CMK (cell line): ENCODE measurements at regions not wholly inside any gene's neighbourhood (a gene's known extent, or its start where the extent isn't known, plus 50 kb on each side); places are given as distances from the start of the nearest gene placed in this dataset.

ENCODE experiments used
- DNase-seq: peaks from one replicate; pipeline ENCODE4 v3.0.0-alpha.2; 2010; ENCODE audit warnings: low read depth

DNA sequence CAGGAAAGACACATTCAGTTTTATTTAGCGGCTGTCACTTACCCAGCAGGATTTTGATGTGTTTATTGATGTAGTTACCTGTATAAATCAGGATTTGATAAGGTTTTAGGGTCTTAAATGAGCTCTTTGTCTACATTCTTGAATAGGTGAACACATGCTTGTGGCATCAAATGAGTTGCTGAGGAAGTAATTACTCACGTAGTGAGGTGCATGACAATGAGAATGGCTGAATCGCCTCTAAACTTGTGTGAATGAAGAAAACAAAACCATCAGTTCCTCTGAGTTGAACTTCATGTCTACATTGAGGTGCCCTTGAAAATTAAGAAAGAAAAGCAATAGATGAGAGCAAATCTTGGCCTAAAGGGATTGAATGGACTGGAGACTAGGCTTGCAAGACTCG lies 245.6 kb upstream of the SATB1 start:
- DNase-seq: no peak

- no peak for DNase-seq
Observed at GRCh38 chr3:18669374-18669773, 244.2 kb upstream of the SATB1 start.

- no peak for DNase-seq
Observed at GRCh38 chr3:18667552-18667951, 242.4 kb upstream of the SATB1 start.

DNA sequence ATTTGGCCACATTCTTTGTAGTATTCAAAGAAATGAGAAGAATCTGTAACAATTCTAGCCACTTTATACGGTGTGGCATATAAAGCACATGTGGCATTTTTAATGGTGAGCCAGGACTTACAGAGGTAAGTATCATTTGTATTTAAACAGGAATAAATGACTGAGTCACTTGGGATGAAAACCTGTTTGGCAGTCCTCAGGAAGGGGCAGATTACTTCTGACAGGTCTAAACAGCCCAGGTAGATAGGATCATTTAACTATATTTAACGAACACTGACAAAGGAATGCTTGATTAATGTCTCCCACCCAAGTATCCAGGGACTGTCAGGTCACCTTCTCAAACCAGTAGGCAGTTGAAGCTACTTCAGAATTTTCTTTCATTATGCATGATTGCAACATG lies 241.5 kb upstream of the SATB1 start:
- no peak for DNase-seq

DNA sequence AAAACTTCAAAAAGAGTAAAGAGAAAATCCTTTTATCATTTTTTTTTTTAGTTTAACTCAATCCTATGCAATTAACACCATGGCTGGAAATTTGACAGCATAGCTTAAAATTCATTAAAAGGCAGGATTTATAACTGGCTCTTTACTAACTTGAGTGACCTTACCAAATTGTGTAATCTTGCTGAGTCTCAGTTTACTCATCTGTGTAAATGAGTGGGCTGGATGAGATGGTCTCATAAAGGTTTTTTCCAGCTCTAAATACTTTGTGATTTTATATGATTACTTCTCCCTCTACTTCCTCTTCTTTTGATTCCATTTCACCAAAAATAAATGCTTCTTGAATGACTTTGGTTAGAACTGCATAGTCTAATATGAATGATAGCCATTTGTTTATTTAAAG lies 234.9 kb upstream of the SATB1 start:
- no peak for DNase-seq

GRCh38 chr3:18657858-18658820 lies 233.0 kb upstream of the SATB1 start:
- DNase-seq: no peak

DNA sequence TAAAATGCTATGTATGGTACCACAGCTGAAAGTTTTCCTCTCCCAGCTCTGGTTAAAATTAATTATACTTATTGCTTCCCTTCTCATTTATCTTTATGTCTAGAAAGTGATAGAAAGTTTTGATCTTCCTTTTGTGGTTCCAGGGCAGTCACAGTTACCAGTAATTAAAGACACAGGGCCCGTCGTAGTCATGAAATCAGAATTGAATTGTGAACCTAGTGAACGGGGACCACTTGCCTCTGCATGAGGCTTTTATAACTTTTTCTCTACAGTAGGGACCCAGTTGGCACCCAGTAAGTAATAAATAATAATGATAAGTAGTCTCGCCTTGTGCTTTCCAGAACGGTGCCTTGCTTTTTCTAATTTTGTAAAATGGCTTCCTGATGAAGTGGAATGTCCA lies 231.7 kb upstream of the SATB1 start:
- DNase-seq: no peak

DNA sequence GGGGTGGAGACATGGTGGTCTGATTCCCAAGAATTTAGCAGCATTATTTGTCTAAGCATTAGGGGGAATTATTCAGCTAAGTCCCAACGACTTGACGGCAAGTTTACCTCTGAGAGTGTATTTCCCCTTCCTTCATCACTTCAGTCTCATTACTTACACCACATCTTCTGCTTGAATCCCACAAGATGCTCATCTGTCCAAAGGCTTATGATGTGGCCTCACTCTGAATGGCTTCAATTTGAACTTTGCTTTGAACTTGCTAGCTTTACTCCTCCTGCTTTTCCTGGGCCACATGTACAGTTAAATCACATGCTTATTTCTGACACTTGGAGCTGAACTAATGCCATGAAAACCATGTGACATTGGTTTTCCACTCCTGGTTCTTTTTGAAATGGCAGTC lies 231.3 kb upstream of the SATB1 start:
- DNase-seq: no peak

- no peak for DNase-seq
Observed at GRCh38 chr3:18655827-18656226, 230.7 kb upstream of the SATB1 start.

GRCh38 chr3:18652781-18653180 lies 227.6 kb upstream of the SATB1 start:
- DNase-seq: no peak

- no peak for DNase-seq
Observed at GRCh38 chr3:18650731-18651130, 225.6 kb upstream of the SATB1 start.

DNA sequence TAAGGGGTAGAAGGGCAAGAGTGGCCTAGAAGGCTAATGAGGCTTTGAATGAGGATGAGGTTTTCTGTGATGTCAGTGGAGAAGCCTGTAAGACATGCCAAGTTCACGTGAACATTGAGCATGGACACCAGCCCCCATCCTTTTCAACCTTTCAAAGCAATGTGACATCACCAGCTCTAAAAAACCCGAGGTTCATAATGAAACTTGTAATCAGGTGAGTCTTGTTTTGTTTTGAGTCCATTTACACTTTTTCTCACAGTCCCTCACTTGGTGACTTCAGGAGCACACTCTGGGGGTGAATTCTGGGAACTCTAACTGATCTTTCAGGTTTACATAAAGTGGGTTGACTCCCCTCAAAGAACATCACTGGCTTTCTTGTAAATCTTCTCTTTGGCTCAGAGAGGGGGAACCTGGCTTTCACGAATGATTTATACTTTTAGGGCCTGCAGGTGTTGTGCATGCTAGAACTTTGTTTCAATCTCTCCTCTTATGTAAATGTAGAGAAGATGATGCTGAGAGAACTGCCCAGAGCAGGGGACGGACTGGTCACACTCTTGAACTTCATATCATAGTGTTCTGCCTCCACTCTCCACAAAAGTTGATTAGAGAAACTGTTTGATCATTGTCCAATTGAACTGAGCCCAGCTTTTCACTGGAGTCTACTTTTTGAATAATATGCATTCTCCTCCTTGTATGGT lies 224.7 kb upstream of the SATB1 start:
- no peak for DNase-seq

DNA sequence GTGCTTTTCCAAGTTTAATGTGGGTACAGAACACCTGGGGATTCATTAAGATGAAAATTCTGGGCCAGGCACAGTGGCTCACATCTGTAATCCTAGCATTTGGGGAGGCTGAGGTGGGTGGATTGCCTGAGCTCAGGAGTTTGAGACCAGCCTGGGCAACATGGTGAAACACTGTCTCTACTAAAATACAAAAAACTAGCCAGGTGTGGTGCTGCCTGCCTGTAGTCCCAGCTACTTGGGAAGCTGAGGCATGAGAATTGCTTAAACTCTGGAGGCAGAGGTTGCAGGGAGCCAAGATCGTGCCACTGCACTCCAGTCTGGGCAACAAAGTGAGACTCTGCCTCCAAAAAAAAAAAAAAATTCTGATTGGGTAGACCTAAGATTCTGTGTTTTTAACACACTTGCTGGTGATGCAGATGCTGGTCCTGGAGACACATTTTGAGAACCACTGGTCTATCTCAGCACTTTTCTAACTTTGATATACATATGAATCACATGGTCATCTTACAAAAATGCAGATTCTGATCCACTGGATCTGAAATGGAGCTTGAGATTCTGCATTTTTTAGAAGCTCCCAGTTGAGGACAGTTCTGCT lies 223.8 kb upstream of the SATB1 start:
- no peak for DNase-seq

DNA sequence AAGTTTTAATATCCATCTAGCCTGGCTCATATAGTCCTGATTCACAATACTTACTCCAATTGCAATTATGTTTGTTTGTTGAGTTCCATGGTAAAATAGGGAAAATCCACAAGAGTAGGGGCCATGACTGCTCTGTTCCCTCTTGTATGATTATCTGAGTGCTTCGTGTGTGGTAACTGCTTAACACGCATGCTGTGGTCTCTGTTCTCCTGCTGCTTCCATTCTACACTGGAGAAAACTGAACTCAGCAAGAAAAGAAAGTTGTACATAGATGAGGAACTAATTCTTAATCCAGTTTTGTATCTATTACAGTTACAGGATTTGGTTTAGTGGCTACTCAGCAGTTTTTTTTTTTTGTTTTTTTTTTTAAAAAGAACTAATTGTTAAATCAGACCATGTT lies 223.0 kb upstream of the SATB1 start:
- DNase-seq: no peak

GRCh38 chr3:18645619-18646018 lies 220.5 kb upstream of the SATB1 start:
- DNase-seq: no peak

DNA sequence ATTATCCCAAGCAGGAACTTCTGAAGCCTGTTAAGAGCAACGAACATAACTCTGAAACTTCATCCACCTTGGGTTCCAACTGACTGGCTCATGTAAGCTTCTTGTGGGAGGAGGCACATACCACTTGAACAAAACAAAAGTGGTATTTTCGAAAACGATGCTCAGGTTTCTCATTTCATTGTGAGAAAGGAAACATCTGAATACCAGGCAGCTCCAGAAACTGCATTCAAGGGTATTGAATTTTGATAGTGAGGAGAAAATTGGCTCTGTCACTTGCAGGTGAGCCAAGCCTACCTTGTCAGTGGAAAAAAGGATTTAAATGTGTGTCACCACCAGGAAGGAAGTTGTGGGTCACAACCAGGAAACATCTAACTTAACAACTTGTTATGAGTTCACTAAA lies 218.1 kb upstream of the SATB1 start:
- no peak for DNase-seq

DNA sequence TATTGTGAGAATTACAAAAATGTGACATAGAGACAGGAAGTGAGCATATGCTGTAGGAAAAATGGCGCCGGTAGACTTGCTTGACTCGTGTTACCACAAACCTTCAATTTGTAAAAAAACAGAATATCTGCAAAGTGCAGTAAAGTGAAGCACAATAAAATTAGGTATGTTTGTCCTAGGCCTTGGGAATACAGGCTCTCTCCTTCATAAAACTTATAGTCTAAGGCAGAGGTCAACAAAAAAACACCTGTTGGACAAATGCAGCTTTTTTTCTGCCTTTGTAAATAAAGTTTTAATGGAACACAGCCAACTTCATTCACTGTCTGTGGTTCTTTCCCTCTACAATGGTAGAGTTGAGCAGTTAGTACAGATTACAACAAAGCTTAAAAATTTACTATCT lies 216.8 kb upstream of the SATB1 start:
- no peak for DNase-seq

DNA sequence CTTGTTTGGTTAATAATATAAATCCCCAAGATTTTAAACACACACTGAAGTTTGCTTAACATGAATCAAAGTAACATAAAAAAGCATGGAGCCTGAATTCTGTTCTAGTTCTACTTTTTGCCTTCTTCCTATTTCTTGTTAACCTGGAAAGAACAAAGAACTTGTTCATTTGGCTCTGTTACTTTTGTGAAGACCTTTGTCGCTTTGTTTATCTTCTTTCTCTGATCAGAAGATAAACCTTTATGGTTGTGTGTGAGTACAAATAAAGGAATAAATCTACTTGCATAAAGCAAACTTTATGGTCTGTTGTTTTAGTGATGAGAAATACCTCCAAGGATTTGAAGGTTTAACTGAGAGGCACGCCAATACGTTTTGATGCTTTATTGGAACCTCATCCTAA lies 210.1 kb upstream of the SATB1 start:
- DNase-seq: no peak

GRCh38 chr3:18634461-18634860 lies 209.3 kb upstream of the SATB1 start:
- no peak for DNase-seq

- DNase-seq: no peak
Observed at GRCh38 chr3:18633002-18633401, 207.9 kb upstream of the SATB1 start.

DNA sequence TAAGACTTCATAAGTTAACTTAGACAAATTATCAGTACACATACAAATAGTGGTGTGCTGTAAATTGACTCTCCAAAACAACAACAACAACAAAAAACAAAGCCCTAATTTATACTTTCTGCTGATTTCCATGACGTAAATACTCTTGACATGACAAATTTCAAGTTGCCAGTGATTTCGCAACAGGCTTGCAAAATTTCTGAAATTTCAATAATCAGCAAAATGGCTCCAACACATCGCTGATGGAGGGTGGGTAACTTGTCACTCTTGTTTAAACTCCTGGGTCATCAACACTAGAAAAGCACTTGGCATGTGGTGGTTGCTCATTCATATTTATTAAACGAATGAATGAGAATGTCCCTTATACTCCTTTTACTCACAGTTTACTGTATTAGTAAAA lies 205.2 kb upstream of the SATB1 start:
- no peak for DNase-seq

DNA sequence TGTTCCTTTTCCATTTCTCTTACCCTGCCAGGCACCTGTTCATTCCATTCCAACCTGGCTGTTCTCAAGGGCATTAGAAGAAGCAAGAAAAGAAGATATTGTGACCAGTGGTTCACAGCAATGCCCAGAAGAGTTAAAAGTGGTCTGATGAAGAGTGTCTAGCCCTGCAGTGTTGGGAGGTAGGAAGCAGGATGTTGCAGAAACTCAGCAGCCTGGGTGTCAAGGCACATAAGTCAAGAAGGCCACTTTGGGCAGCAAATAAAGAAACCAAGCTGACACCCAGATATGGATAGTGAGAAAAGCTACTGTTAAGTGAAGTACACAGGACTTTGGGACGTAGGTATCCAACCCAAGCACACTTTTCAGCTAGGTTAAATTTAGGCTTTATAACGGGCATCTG lies 199.9 kb upstream of the SATB1 start:
- DNase-seq: no peak

GRCh38 chr3:18623220-18623619 lies 198.1 kb upstream of the SATB1 start:
- no peak for DNase-seq
